Activated CD8-positive, alpha-beta T cell treated with anti-CD3 and anti-CD28 coated beads for 36 hours (primary cell): ENCODE measurements at regions not wholly inside any gene's neighbourhood (a gene's known extent, or its start where the extent isn't known, plus 50 kb on each side); places are given as distances from the start of the nearest gene placed in this dataset.
"Not testable (repeated sequence)": the region's sequence is repeated elsewhere in the genome, so short reads cannot be mapped to it uniquely, and the experiment has no call there.

ENCODE experiments used
- ATAC-seq: fragments of 200-7000 bp; cut with Tn5 transposase; one replicate; pipeline ENCODE4 v1.10.0; 2021; ENCODE audit warnings: mild to moderate bottlenecking, moderate library complexity
- CTCF ChIA-PET: fragments of 350-600 bp; sonication (Branson Sonifier 250); formaldehyde crosslinking; loops from one replicate; lab custom pipeline; 2021; ENCODE audit warnings: antibody characterized with exemption; lab: Charles Lee
- POLR2A ChIA-PET: fragments of 350-600 bp; sonication (Branson Sonifier 250); formaldehyde crosslinking; loops from one replicate; lab custom pipeline; 2021; ENCODE audit warnings: antibody characterized with exemption; lab: Charles Lee
- DNase-seq: peaks from one replicate; pipeline ENCODE4 v3.0.0-alpha.2; 2020
- H3K27ac Mint-ChIP-seq: one replicate; pipeline ENCODE4 v1.8.0; 2021; ENCODE audit warnings: mild to moderate bottlenecking, mixed read lengths
- H3K27me3 Mint-ChIP-seq: one replicate; pipeline ENCODE4 v1.8.0; 2021; ENCODE audit warnings: mixed read lengths
- H3K36me3 Mint-ChIP-seq: one replicate; pipeline ENCODE4 v1.8.0; 2021; ENCODE audit warnings: low read depth, mixed read lengths
- H3K4me1 Mint-ChIP-seq: one replicate; pipeline ENCODE4 v1.8.0; 2021; ENCODE audit warnings: low read depth, mixed read lengths
- H3K4me3 Mint-ChIP-seq: one replicate; pipeline ENCODE4 v1.8.0; 2021; ENCODE audit warnings: mild to moderate bottlenecking, moderate library complexity, mixed read lengths
- H3K9me3 Mint-ChIP-seq: one replicate; pipeline ENCODE4 v1.8.0; 2021; ENCODE audit warnings: mixed read lengths
- intact Hi-C: fragments of 100-400 bp; cut with micrococcal nuclease; formaldehyde crosslinking; loops from one replicate; pipeline ENCODE4 v1.10.0; 2022

- H3K27me3 Mint-ChIP-seq, H3K4me3 Mint-ChIP-seq, H3K36me3 Mint-ChIP-seq, POLR2A ChIA-PET, H3K9me3 Mint-ChIP-seq, H3K27ac Mint-ChIP-seq, DNase-seq, CTCF ChIA-PET, intact Hi-C loops, H3K4me1 Mint-ChIP-seq, ATAC-seq: not testable (repeated sequence)
These were observed 333.4 kb upstream of the NBPF12 start for GRCh38 chr1:146604681-146605080.

DNA sequence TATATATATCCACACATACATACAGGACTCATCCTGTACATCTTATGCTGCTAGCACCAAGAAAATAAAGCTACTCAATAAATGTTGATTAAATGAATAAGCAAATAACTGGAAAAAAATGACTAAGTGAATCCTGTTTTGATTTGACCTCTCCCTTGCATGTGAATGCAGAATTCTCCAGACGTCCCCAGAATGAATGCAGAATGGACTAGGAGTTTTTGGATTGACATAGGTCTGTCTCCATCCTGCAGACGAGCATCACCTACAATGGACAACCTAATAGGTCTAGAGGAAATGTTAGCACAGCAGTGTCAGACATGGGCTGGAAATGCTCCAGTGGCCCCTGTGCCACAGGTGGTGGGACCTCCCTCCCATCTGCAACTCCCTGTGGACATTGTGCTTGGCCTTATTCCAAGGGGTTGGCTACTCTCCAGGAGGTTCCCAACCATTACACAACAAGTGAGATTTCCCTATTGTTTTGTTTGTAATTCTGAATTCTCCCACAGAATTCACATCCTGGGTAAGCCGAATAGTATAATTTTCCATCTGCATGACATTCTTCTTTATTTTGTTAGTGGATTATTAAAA is 337.3 kb upstream of the NBPF12 start:
- H3K9me3 Mint-ChIP-seq, H3K27ac Mint-ChIP-seq, CTCF ChIA-PET, H3K27me3 Mint-ChIP-seq, POLR2A ChIA-PET, H3K4me1 Mint-ChIP-seq, H3K36me3 Mint-ChIP-seq, intact Hi-C loops, H3K4me3 Mint-ChIP-seq, DNase-seq, ATAC-seq: not testable (repeated sequence)

DNA sequence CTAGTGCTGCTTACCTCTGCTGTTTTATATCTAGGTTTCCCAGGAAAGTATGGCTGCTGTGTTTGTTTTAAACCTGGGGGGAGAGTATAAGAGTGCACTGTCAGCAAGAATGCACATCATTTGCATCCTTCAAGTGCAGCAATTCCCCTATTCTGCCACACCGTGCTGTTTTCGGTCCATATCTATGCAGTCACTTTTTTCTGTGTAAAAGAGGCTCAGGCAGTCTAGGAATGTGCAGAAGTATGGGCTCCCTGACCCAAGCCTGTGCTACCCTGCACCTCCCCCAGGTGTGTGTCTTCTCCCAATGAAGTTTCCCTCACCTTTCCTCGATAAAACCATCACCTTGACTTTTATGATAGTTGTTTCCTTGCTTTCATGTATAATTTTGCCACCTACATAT is 338.2 kb upstream of the NBPF12 start:
- DNase-seq, H3K27me3 Mint-ChIP-seq, CTCF ChIA-PET, intact Hi-C loops, H3K4me1 Mint-ChIP-seq, POLR2A ChIA-PET, H3K27ac Mint-ChIP-seq, H3K9me3 Mint-ChIP-seq, H3K36me3 Mint-ChIP-seq, H3K4me3 Mint-ChIP-seq, ATAC-seq: not testable (repeated sequence)

- ATAC-seq, result peak; percentile 49
- H3K27me3 Mint-ChIP-seq, intact Hi-C loops, CTCF ChIA-PET, H3K4me1 Mint-ChIP-seq, H3K4me3 Mint-ChIP-seq, H3K36me3 Mint-ChIP-seq, POLR2A ChIA-PET, DNase-seq, H3K27ac Mint-ChIP-seq, H3K9me3 Mint-ChIP-seq: not testable (repeated sequence)
These were observed 352.4 kb upstream of the NOTCH2NLA start for GRCh38 chr1:146581229-146581628.

GRCh38 chr1:146567541-146567940 is 338.7 kb upstream of the NOTCH2NLA start:
- CTCF ChIA-PET, H3K27me3 Mint-ChIP-seq: not testable (repeated sequence)

GRCh38 chr1:146558032-146558431 is 329.2 kb upstream of the NOTCH2NLA start:
- H3K27ac Mint-ChIP-seq, POLR2A ChIA-PET, H3K36me3 Mint-ChIP-seq, H3K9me3 Mint-ChIP-seq, DNase-seq, H3K4me1 Mint-ChIP-seq, H3K27me3 Mint-ChIP-seq, CTCF ChIA-PET, H3K4me3 Mint-ChIP-seq, intact Hi-C loops, ATAC-seq: not testable (repeated sequence)

More at GRCh38 chr1:146567541-146567940, 338.7 kb upstream of the NOTCH2NLA start:
- H3K4me3 Mint-ChIP-seq, intact Hi-C loops, H3K9me3 Mint-ChIP-seq, H3K36me3 Mint-ChIP-seq, ATAC-seq, H3K4me1 Mint-ChIP-seq, H3K27ac Mint-ChIP-seq, POLR2A ChIA-PET, DNase-seq: not testable (repeated sequence)

DNA sequence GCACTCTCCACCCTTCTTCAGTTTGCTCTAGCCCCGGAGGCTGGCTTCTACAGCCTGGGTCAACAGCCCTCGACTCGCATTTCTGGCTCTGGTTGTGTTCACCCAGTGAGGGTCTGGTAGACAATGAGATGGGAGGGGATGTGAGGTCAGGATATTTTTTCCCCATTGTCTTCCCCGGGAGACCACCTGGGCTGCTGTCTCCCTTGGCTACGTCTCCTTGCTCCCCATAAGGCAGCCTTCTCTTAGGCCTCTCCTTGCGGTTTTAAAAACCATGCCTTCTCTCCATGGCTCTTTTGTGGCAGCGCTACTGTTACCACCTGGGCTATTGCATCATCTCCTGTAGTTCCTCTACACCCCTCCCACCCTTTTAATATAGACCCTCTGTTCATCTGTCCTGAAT is 327.6 kb upstream of the NOTCH2NLA start:
- POLR2A ChIA-PET, CTCF ChIA-PET, H3K27ac Mint-ChIP-seq, H3K9me3 Mint-ChIP-seq, H3K36me3 Mint-ChIP-seq, H3K4me1 Mint-ChIP-seq, ATAC-seq, H3K4me3 Mint-ChIP-seq, H3K27me3 Mint-ChIP-seq, intact Hi-C loops, DNase-seq: not testable (repeated sequence)

DNA sequence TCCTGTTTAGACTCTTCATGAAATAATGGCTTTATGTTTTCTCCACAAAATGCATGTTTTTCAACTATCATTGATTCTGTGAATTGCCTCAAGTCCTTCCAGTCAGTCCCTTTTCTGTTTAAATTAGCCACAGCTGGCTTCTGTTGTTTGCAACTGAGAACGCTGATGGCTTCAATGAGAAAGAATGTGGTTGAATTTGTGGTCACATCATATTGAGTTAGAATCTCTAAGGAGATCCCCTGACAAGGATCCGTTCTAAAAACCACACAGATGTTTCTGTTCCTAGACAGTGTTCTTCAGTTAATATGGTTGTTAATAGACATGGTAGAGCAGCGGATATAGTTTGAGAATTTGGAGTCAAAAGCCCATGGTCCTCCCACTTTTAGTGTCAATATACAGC is 323.6 kb upstream of the NOTCH2NLA start:
- CTCF ChIA-PET, POLR2A ChIA-PET, H3K27me3 Mint-ChIP-seq, H3K27ac Mint-ChIP-seq, DNase-seq, H3K36me3 Mint-ChIP-seq, H3K4me3 Mint-ChIP-seq, intact Hi-C loops, H3K9me3 Mint-ChIP-seq, H3K4me1 Mint-ChIP-seq: not testable (repeated sequence)
- ATAC-seq, result peak; percentile 45

GRCh38 chr1:146548684-146549083 is 319.9 kb upstream of the NOTCH2NLA start:
- ATAC-seq, H3K4me3 Mint-ChIP-seq, H3K9me3 Mint-ChIP-seq, POLR2A ChIA-PET, H3K36me3 Mint-ChIP-seq, H3K4me1 Mint-ChIP-seq, intact Hi-C loops, DNase-seq, H3K27ac Mint-ChIP-seq, CTCF ChIA-PET, H3K27me3 Mint-ChIP-seq: not testable (repeated sequence)

DNA sequence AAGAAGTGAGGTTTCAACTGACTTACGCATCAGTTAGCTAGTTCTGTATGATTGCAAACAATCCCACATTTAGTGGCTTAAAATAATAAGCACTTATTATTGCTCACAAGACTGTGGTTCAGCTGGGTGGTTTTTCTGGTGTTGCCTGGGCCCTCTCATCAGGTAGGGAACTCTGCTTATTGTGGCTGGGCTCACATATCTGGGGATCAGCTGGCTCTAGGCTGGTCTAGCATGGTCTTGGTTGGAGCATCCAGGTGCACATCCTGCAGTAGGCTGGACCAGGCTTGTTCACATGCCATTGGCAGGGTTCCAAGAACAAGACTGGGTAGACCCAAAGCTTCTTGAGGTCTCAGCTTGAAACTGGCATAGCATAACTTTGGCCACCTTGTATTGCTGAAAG is 317.4 kb upstream of the NOTCH2NLA start:
- POLR2A ChIA-PET, result not testable (repeated sequence)

DNA sequence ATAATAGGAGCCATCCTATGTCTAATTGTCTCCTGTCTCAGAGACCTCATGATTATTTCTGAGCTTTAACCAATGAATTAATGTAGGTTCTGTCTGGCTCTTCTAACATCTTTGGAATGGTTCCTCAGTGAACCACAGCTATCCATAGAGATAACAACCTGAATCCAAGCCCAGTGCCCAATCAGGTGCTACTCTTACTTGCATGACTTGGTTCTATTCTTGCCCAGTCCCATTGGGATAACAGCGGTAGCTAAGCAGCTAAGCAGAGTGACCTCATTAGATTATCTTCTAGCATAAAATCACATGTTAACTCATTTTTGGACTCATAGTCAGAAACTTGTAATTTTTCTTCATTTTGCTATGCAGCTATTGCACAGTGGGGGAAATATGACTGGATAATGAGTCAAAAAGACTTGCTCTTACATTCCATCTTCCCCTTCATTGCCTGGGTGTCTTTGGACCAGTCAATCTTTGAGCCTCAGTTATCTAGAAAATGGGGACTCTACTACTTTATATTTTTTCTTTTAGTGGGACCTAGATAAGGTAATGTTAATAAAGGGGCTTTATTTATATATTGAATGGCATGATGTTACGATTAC is 309.1 kb upstream of the NOTCH2NLA start:
- H3K9me3 Mint-ChIP-seq, H3K36me3 Mint-ChIP-seq, H3K4me3 Mint-ChIP-seq, ATAC-seq, H3K4me1 Mint-ChIP-seq, H3K27me3 Mint-ChIP-seq, POLR2A ChIA-PET, intact Hi-C loops, DNase-seq, CTCF ChIA-PET, H3K27ac Mint-ChIP-seq: not testable (repeated sequence)

More for the DNA sequence above, 317.4 kb upstream of the NOTCH2NLA start:
- ATAC-seq, H3K27me3 Mint-ChIP-seq, H3K9me3 Mint-ChIP-seq, H3K4me1 Mint-ChIP-seq, intact Hi-C loops, H3K4me3 Mint-ChIP-seq, H3K36me3 Mint-ChIP-seq, CTCF ChIA-PET, DNase-seq, H3K27ac Mint-ChIP-seq: not testable (repeated sequence)

GRCh38 chr1:146536028-146536427 is 307.2 kb upstream of the NOTCH2NLA start:
- peak; percentile 89 for ATAC-seq
- H3K36me3 Mint-ChIP-seq, intact Hi-C loops, CTCF ChIA-PET, H3K9me3 Mint-ChIP-seq, H3K4me1 Mint-ChIP-seq, H3K27me3 Mint-ChIP-seq, H3K27ac Mint-ChIP-seq, H3K4me3 Mint-ChIP-seq, POLR2A ChIA-PET, DNase-seq: not testable (repeated sequence)
